ENCODE measurements at regions not wholly inside any gene's neighbourhood (a gene's known extent, or its start where the extent isn't known, plus 50 kb on each side); places are given as distances from the start of the nearest gene placed in this dataset.
"Not testable (repeated sequence)": the region's sequence is repeated elsewhere in the genome, so short reads cannot be mapped to it uniquely, and the experiment has no call there.

- no peak overlapping the region for H2AFZ ChIP-seq (ENCODE audit: low read depth, low read length, severe bottlenecking)
- no peaks in the 10 kb centered on the region for H3K27me3 ChIP-seq (ENCODE audit: low read length)
Observed at GRCh38 chr1:4072481-4073153, 172.5 kb upstream of the C1orf174 start.

GRCh38 chr1:4075436-4076225 is 175.6 kb upstream of the C1orf174 start:
- TF ChIP-seq EZH2phosphoT487 (conservative IDR thresholded peaks at IDR 0.05; ENCODE audit: low read length) (no peak), CTCF (IDR thresholded peaks at IDR 0.05; ENCODE audit: insufficient read depth, low read length, poor library complexity, severe bottlenecking) (no peak)
- Histone ChIP-seq H3K27me3 (ENCODE audit: low read length) (no peaks in the 10 kb centered on the region), H3K27ac (ENCODE audit: low read depth, low read length) (no peak overlapping the region), H3K4me2 (ENCODE audit: low read depth, low read length, poor library complexity, severe bottlenecking) (no peak overlapping the region), H3K9me2 (replicated peaks; ENCODE audit: insufficient read depth, low read length) (no peaks in the 10 kb centered on the region), H3F3A (ENCODE audit: insufficient read depth) (no peaks in the 10 kb centered on the region), H3K36me3 (ENCODE audit: low read length) (no peaks in the 10 kb centered on the region), H3K9ac (ENCODE audit: low read length) (no peak overlapping the region), H4K20me1 (ENCODE audit: low read depth, low read length) (no peaks in the 10 kb centered on the region), H2AFZ (ENCODE audit: low read depth, low read length, severe bottlenecking) (no peak overlapping the region), H3K4me3 (ENCODE audit: insufficient read depth, low read length, poor library complexity, severe bottlenecking) (no peak overlapping the region), H3K79me2 (ENCODE audit: insufficient read depth, low read length) (no peaks in the 10 kb centered on the region), H3K9me3 (ENCODE audit: insufficient read depth, low read length) (no peaks in the 10 kb centered on the region)

More at GRCh38 chr1:4072481-4073153, 172.5 kb upstream of the C1orf174 start:
- Histone ChIP-seq H3F3A (ENCODE audit: insufficient read depth) (no peaks in the 10 kb centered on the region), H3K4me2 (ENCODE audit: low read depth, low read length, poor library complexity, severe bottlenecking) (no peak overlapping the region), H3K9me2 (replicated peaks; ENCODE audit: insufficient read depth, low read length) (no peaks in the 10 kb centered on the region), H3K79me2 (ENCODE audit: insufficient read depth, low read length) (no peaks in the 10 kb centered on the region), H3K27ac (ENCODE audit: low read depth, low read length) (no peak overlapping the region), H4K20me1 (ENCODE audit: low read depth, low read length) (no peaks in the 10 kb centered on the region), H3K9ac (ENCODE audit: low read length) (no peak overlapping the region), H3K36me3 (ENCODE audit: low read length) (no peaks in the 10 kb centered on the region), H3K4me3 (ENCODE audit: insufficient read depth, low read length, poor library complexity, severe bottlenecking) (no peak overlapping the region), H3K9me3 (ENCODE audit: insufficient read depth, low read length) (no peaks in the 10 kb centered on the region)
- TF ChIP-seq EZH2phosphoT487 (conservative IDR thresholded peaks at IDR 0.05; ENCODE audit: low read length) (no peak), CTCF (IDR thresholded peaks at IDR 0.05; ENCODE audit: insufficient read depth, low read length, poor library complexity, severe bottlenecking) (no peak)

GRCh38 chr1:4076346-4076745 is 176.3 kb upstream of the C1orf174 start:
- TF ChIP-seq CTCF (IDR thresholded peaks at IDR 0.05; ENCODE audit: insufficient read depth, low read length, poor library complexity, severe bottlenecking) (no peak), EZH2phosphoT487 (conservative IDR thresholded peaks at IDR 0.05; ENCODE audit: low read length) (no peak)
- no peaks in the 10 kb centered on the region for H3K27me3 ChIP-seq (ENCODE audit: low read length)
- H3K36me3 ChIP-seq (ENCODE audit: low read length): no peaks in the 10 kb centered on the region

GRCh38 chr1:4078091-4078962 is 178.3 kb upstream of the C1orf174 start:
- not testable (repeated sequence) for H3K4me3 ChIP-seq (ENCODE audit: insufficient read depth, low read length, poor library complexity, severe bottlenecking); H3K9ac ChIP-seq (ENCODE audit: low read length); H3K36me3 ChIP-seq (ENCODE audit: low read length); H3K27me3 ChIP-seq (ENCODE audit: low read length); H3K9me3 ChIP-seq (ENCODE audit: insufficient read depth, low read length); H3F3A ChIP-seq (ENCODE audit: insufficient read depth); H3K27ac ChIP-seq (ENCODE audit: low read depth, low read length); H3K9me2 ChIP-seq (replicated peaks; ENCODE audit: insufficient read depth, low read length); H2AFZ ChIP-seq (ENCODE audit: low read depth, low read length, severe bottlenecking); H3K79me2 ChIP-seq (ENCODE audit: insufficient read depth, low read length); H4K20me1 ChIP-seq (ENCODE audit: low read depth, low read length); H3K4me2 ChIP-seq (ENCODE audit: low read depth, low read length, poor library complexity, severe bottlenecking)

More at GRCh38 chr1:4076346-4076745, 176.3 kb upstream of the C1orf174 start:
- Histone ChIP-seq H3K4me3 (ENCODE audit: insufficient read depth, low read length, poor library complexity, severe bottlenecking) (no peak overlapping the region), H3K27ac (ENCODE audit: low read depth, low read length) (no peak overlapping the region), H3K9me3 (ENCODE audit: insufficient read depth, low read length) (no peaks in the 10 kb centered on the region), H3K9ac (ENCODE audit: low read length) (no peak overlapping the region), H3K9me2 (replicated peaks; ENCODE audit: insufficient read depth, low read length) (no peaks in the 10 kb centered on the region), H2AFZ (ENCODE audit: low read depth, low read length, severe bottlenecking) (no peak overlapping the region), H3F3A (ENCODE audit: insufficient read depth) (no peaks in the 10 kb centered on the region), H4K20me1 (ENCODE audit: low read depth, low read length) (no peaks in the 10 kb centered on the region), H3K79me2 (ENCODE audit: insufficient read depth, low read length) (no peaks in the 10 kb centered on the region), H3K4me2 (ENCODE audit: low read depth, low read length, poor library complexity, severe bottlenecking) (no peak overlapping the region)
